ENCODE measurements at regions not wholly inside any gene's neighbourhood (a gene's known extent, or its start where the extent isn't known, plus 50 kb on each side); places are given as distances from the start of the nearest gene placed in this dataset.

GRCh38 chr4:137676357-137676998 is 144.2 kb upstream of the PCDH18 start:
- TF ChIP-seq ZNF121 (tag by site-specific recombination; IDR thresholded peaks at IDR 0.05), result no peak
- TF ChIP-seq CTCF (tag by site-specific recombination; IDR thresholded peaks at IDR 0.05), result no peak
- TF ChIP-seq ZNF114 (tag by site-specific recombination; IDR thresholded peaks at IDR 0.05), result no peak
- TF ChIP-seq YY1 (tag by site-specific recombination; IDR thresholded peaks at IDR 0.05), result no peak
- TF ChIP-seq, protein P1, sequence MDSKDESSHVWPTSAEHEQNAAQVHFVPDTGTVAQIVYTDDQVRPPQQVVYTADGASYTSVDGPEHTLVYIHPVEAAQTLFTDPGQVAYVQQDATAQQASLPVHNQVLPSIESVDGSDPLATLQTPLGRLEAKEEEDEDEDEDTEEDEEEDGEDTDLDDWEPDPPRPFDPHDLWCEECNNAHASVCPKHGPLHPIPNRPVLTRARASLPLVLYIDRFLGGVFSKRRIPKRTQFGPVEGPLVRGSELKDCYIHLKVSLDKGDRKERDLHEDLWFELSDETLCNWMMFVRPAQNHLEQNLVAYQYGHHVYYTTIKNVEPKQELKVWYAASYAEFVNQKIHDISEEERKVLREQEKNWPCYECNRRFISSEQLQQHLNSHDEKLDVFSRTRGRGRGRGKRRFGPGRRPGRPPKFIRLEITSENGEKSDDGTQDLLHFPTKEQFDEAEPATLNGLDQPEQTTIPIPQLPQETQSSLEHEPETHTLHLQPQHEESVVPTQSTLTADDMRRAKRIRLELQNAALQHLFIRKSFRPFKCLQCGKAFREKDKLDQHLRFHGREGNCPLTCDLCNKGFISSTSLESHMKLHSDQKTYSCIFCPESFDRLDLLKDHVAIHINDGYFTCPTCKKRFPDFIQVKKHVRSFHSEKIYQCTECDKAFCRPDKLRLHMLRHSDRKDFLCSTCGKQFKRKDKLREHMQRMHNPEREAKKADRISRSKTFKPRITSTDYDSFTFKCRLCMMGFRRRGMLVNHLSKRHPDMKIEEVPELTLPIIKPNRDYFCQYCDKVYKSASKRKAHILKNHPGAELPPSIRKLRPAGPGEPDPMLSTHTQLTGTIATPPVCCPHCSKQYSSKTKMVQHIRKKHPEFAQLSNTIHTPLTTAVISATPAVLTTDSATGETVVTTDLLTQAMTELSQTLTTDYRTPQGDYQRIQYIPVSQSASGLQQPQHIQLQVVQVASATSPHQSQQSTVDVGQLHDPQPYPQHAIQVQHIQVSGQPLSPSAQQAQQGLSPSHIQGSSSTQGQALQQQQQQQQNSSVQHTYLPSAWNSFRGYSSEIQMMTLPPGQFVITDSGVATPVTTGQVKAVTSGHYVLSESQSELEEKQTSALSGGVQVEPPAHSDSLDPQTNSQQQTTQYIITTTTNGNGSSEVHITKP (tag by site-specific recombination; IDR thresholded peaks at IDR 0.05), result no peak
- TF ChIP-seq ZNF302 (tag by site-specific recombination; IDR thresholded peaks at IDR 0.05; ENCODE audit: low read depth), result no peak
- no peak for TF ChIP-seq REST (tag by site-specific recombination; IDR thresholded peaks at IDR 0.05)
- no peak for TF ChIP-seq PRDM4 (tag by site-specific recombination; IDR thresholded peaks at IDR 0.05)
- no peak for TF ChIP-seq ZNF785 (tag by site-specific recombination; IDR thresholded peaks at IDR 0.05)
- no peak for TF ChIP-seq ZNF274 (IDR thresholded peaks at IDR 0.05; ENCODE audit: low read length)
- no peak for TF ChIP-seq ZNF274 (tag by site-specific recombination; IDR thresholded peaks at IDR 0.05; ENCODE audit: borderline replicate concordance)
- TF ChIP-seq ZFP41 (tag by site-specific recombination; IDR thresholded peaks at IDR 0.05; ENCODE audit: borderline replicate concordance), result no peak
- no peak for TF ChIP-seq SP2 (tag by site-specific recombination; IDR thresholded peaks at IDR 0.05)
- TF ChIP-seq ZNF311 (tag by site-specific recombination; IDR thresholded peaks at IDR 0.05; ENCODE audit: borderline replicate concordance), result no peak

Measured in HEK293 (cell line).